Tibial nerve (tissue), 4 donors: ENCODE measurements at regions not wholly inside any gene's neighbourhood (a gene's known extent, or its start where the extent isn't known, plus 50 kb on each side); places are given as distances from the start of the nearest gene placed in this dataset.

Experiments used
- DNase-seq, 2 donors: peaks; one replicate each; pipeline ENCODE4 v3.0.0-alpha.2; 2019; ENCODE audit warnings: low spot score in 2 of 2
- H3K27ac ChIP-seq, 4 donors: fragments of 200-600 bp; sonication (generic) in 3 of 4; one replicate each; pipeline ENCODE4 v1.5.1; 2017 to 2019; ENCODE audit warnings: mild to moderate bottlenecking in 1 of 4
- H3K27me3 ChIP-seq, 2 donors: fragments of 200-600 bp; sonication (generic) in 1 of 2; one replicate each; pipeline versions ENCODE4 v1.5.1 to v1.6.0; 2017 to 2019
- H3K36me3 ChIP-seq, 3 donors: fragments of 200-600 bp; sonication (generic); one replicate each; pipeline ENCODE4 v1.5.1; 2018 to 2019
- H3K4me1 ChIP-seq, 4 donors: fragments of 200-600 bp; sonication (generic) in 3 of 4; one replicate each; pipeline ENCODE4 v1.5.1; 2017 to 2019
- H3K4me3 ChIP-seq, 4 donors: fragments of 200-600 bp; sonication (generic) in 3 of 4; one replicate each; pipeline ENCODE4 v1.5.1; 2017 to 2019; ENCODE audit warnings: mild to moderate bottlenecking in 1 of 4, moderate library complexity in 1 of 4
- H3K9me3 ChIP-seq, 4 donors: fragments of 200-600 bp; sonication (generic) in 3 of 4; one replicate each; pipeline ENCODE4 v1.5.1; 2017 to 2019
- CTCF ChIP-seq, 5 experiments: fragments of 200-600 bp in 3 of 5; fragments of 450-650 bp in 2 of 5; sonication (generic) in 3 of 5; IDR thresholded peaks; one replicate each; pipeline ENCODE4 v1.5.1; 2016 to 2019; ENCODE audit warnings: antibody characterized with exemption in 5 of 5, mild to moderate bottlenecking in 3 of 5, moderate library complexity in 2 of 5
- EP300 ChIP-seq, 2 donors: sonication (generic); formaldehyde crosslinking; IDR thresholded peaks; one replicate each; pipeline ENCODE4 v1.6.1; 2017; ENCODE audit warnings: antibody characterized with exemption in 2 of 2, mild to moderate bottlenecking in 1 of 2
- POLR2A ChIP-seq, 2 donors: fragments of 450-650 bp; IDR thresholded peaks; one replicate each; pipeline ENCODE4 v1.6.1; 2017; ENCODE audit warnings: antibody characterized with exemption in 2 of 2, mild to moderate bottlenecking in 2 of 2, moderate library complexity in 2 of 2
- WGBS, 2 donors: methylation state at CpG; one replicate each; pipeline ENCODE4 v1.1.5; 2018; 5-methylcytosine and 5-hydroxymethylcytosine counted together

DNA sequence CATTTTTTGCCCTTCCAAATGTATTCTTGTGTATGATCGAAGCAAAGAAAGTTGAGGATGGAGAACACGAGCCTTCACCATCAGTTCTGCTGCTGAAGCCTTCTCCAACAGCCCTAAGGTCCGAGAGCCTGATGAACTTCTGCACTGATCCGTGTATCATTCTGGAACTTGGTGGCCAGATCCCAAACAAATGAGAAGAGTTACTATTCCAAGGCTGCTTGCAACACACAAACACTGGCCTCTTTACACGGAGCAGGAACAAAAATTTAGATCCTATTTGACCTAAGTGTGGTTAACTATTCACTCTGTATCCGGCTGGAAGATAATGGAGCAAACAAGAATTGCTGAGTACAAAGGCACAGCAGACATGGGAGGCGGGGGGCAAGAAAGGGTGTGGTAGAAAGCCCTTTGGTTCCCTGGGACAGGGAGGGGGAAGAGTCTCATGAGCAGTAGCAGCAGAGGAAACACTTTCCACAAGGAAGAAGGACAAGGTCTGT lies 282.9 kb downstream of the SOX9 start:
- WGBS, 2 donors = 71 to 88% methylated on average over 7 of the region's 7 CpGs
- peaks cover 0 to 16% (median 8%) of the 10 kb centered on the region in 4 donors for H3K4me1 ChIP-seq
- no peaks in the 10 kb centered on the region for H3K27me3 ChIP-seq
- H3K27ac ChIP-seq = no peak overlapping the region
- no peak overlapping the region for H3K4me3 ChIP-seq
- H3K9me3 ChIP-seq = no peaks in the 10 kb centered on the region
- no peak for DNase-seq
- TF ChIP-seq POLR2A (IDR thresholded peaks at IDR 0.05) (no peak), EP300 (IDR thresholded peaks at IDR 0.05) (no peak), CTCF (IDR thresholded peaks at IDR 0.05) (no peak)
- H3K36me3 ChIP-seq = peaks cover 0 to 41% (median 0%) of the 10 kb centered on the region in 3 donors

DNA sequence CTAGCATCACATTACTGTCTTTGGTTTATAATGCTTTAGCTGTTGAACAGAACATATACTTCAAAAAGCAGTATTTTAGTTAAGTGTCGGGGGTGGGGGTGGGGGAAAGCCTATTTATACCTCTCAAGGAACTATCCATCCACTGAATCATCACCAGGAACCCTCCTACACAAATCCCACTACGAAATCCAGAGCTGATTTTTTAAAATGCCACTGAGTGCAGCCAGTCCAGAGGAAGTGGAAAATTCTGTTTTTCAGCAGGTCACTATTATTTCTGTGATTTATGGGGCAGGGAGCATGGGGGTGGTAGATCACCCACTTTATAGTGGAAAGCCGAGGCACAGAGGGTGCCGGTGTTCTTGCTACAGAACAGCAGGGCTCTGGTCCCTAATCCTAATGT lies 284.1 kb downstream of the SOX9 start:
- WGBS, 2 donors = 24 to 28% methylated on average over 4 of the region's 4 CpGs
- no peak for DNase-seq
- peaks cover 0 to 21% (median 8%) of the 10 kb centered on the region in 4 donors for H3K4me1 ChIP-seq
- H3K27me3 ChIP-seq = no peaks in the 10 kb centered on the region
- H3K27ac ChIP-seq = no peak overlapping the region
- no peak for TF ChIP-seq EP300 (IDR thresholded peaks at IDR 0.05)
- TF ChIP-seq CTCF (IDR thresholded peaks at IDR 0.05) = no peak
- TF ChIP-seq POLR2A (IDR thresholded peaks at IDR 0.05) = no peak
- no peaks in the 10 kb centered on the region for H3K9me3 ChIP-seq
- no peak overlapping the region for H3K4me3 ChIP-seq
- peaks cover 0 to 37% (median 0%) of the 10 kb centered on the region in 3 donors for H3K36me3 ChIP-seq

DNA sequence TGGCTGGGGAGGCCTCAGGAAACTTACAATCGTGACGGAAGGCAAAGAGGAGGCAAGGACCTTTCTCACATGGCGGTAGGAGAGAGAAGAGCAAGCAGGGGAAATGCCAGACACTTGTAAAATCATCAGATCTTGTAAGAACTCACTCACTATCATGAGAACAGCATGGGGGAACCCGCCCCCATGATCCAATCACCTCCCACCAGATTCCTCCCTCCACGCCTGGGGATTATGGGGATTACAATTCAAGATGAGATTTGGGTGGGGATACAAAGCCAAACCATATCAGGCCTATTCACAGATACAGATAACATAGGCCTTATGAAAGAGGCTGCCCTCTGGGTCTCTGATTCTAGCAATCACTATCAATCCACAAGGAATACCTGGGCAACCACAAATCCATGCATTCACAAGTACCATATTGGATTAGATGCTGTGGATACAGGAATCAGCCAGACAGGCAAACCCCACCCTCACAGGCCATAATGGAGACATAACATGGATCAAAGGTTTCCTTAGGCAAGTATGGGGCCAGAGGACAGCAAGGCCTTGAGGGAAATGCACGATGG lies 284.9 kb downstream of the SOX9 start:
- Histone ChIP-seq H3K4me3 (no peak overlapping the region), H3K27ac (no peak overlapping the region), H3K4me1 (peaks cover 0 to 25% (median 8%) of the 10 kb centered on the region in 4 donors), H3K27me3 (no peaks in the 10 kb centered on the region), H3K36me3 (peaks cover 0 to 35% (median 0%) of the 10 kb centered on the region in 3 donors), H3K9me3 (no peaks in the 10 kb centered on the region)
- no peak for DNase-seq
- 84 to 89% methylated on average over 6 of the region's 6 CpGs for WGBS, 2 donors
- TF ChIP-seq EP300 (IDR thresholded peaks at IDR 0.05) (no peak), CTCF (IDR thresholded peaks at IDR 0.05) (no peak), POLR2A (IDR thresholded peaks at IDR 0.05) (no peak)

DNA sequence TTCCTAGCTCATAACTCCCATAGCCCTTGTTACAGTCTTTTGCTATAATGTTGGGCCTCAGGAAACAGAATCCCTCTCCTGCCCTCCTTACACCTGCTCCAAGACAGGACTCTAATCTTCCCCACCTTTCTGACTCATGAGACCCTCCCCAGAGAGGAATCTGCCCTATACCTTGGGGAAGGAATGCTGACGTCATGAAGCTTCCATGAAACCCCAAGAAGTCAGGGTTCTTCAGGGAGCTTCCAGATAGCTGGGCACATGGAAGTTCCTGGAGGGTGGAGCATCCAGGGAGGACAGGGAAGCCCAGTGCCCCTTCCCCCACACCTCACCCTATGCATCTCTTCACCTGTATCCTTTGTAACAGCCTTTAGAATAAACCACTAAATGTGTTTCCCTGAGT lies 285.7 kb downstream of the SOX9 start:
- no peak overlapping the region for H3K4me3 ChIP-seq
- no peaks in the 10 kb centered on the region for H3K9me3 ChIP-seq
- TF ChIP-seq EP300 (IDR thresholded peaks at IDR 0.05) (no peak), CTCF (IDR thresholded peaks at IDR 0.05) (no peak), POLR2A (IDR thresholded peaks at IDR 0.05) (no peak)
- no peaks in the 10 kb centered on the region for H3K27me3 ChIP-seq
- no peak overlapping the region for H3K27ac ChIP-seq
- no peak for DNase-seq
- H3K4me1 ChIP-seq = peaks cover 0 to 31% (median 8%) of the 10 kb centered on the region in 4 donors
- WGBS, 2 donors = 78 to 91% methylated on average over 1 of the region's 1 CpG
- H3K36me3 ChIP-seq = peaks cover 0 to 28% (median 0%) of the 10 kb centered on the region in 3 donors

DNA sequence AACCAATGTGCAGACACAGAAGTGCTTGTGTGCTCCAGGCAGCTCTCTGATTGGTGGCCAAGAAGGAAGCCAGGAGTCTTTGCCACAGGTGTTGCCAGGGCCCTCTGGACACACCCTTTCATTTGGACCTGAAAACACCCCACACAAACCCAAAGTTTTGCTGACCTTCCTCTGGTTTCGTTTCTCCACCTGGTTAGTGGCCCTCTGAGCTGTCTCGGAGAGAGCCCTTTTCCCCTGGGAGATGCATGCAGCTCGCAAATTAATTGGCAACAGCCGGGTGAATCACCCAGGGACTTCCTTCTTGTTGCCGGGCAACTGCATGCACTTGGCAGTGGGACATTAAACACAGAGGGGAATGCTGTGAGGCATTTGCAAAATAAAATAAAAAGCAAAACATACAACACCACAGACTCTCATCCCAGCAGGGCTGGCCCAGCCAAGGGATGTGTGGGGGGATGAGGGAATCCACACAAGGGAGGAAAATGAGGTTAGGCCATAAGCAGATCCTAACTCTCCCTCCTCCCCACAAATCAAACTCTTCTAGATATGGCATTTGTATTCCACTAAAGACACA lies 286.6 kb downstream of the SOX9 start:
- H3K27ac ChIP-seq = peak overlapping the region in 2 of 4 donors; percentile 24 to 28
- H3K4me1 ChIP-seq = peaks cover 0 to 39% (median 8%) of the 10 kb centered on the region in 4 donors
- H3K36me3 ChIP-seq = peaks cover 0 to 21% (median 0%) of the 10 kb centered on the region in 3 donors
- no peaks in the 10 kb centered on the region for H3K27me3 ChIP-seq
- H3K9me3 ChIP-seq = no peaks in the 10 kb centered on the region
- no peak for DNase-seq
- TF ChIP-seq POLR2A (IDR thresholded peaks at IDR 0.05) (no peak), EP300 (IDR thresholded peaks at IDR 0.05) (no peak), CTCF (IDR thresholded peaks at IDR 0.05) (no peak)
- 10 to 12% methylated on average over 5 of the region's 5 CpGs for WGBS, 2 donors
- no peak overlapping the region for H3K4me3 ChIP-seq
